ENCODE measurements at regions not wholly inside any gene's neighbourhood (a gene's known extent, or its start where the extent isn't known, plus 50 kb on each side); places are given as distances from the start of the nearest gene placed in this dataset.

- intact Hi-C loops (cut with micrococcal nuclease) = no loop called here
- ChIA-PET POLR2A (no interaction called here), RAD21 (ENCODE audit: low non-redundant PET in 1 of 2, low total read pairs in 2 of 2, uncharacterized antibody in 2 of 2, unreplicated experiment in 2 of 2) (no interaction called here), CTCF (no interaction called here)
- Histone ChIP-seq H4K20me1 (ENCODE audit: insufficient read depth) (no peaks in the 10 kb centered on the region), H3K27ac (ENCODE audit: low read depth, low read length) (no peak overlapping the region), H3K27me3 (ENCODE audit: insufficient read depth, low read length) (no peaks in the 10 kb centered on the region), H3K9ac (ENCODE audit: low read length) (no peak overlapping the region), H3K4me3 (replicated peaks in 1 of 2; ENCODE audit: low read depth in 1 of 2, low read length in 2 of 2) (no peak overlapping the region), H3K4me1 (ENCODE audit: control insufficient read depth in 1 of 2, insufficient read depth in 2 of 2, low read length in 2 of 2) (no peaks in the 10 kb centered on the region), H3K9me3 (ENCODE audit: control insufficient read depth in 1 of 2, insufficient read depth in 1 of 2, low read depth in 1 of 2, low read length in 2 of 2) (no peaks in the 10 kb centered on the region), H3K9me2 (ENCODE audit: insufficient read depth) (no peaks in the 10 kb centered on the region), H3K36me3 (ENCODE audit: control insufficient read depth in 1 of 2, insufficient read depth in 2 of 2, low read length in 2 of 2) (no peaks in the 10 kb centered on the region), H3K4me2 (ENCODE audit: low read length) (no peak overlapping the region), H2AFZ (ENCODE audit: low read depth, low read length, poor library complexity, severe bottlenecking) (no peak overlapping the region), H3K79me2 (ENCODE audit: insufficient read depth, low read length) (no peaks in the 10 kb centered on the region)
- DNase-seq (ENCODE audit: low read depth, low spot score) (no peak), ATAC-seq (no peak)
- no TSS peak for BruUV-seq (replicated peaks)
- TF ChIP-seq TCF7L2 (IDR thresholded peaks at IDR 0.05; ENCODE audit: borderline replicate concordance, extremely low read depth, insufficient read depth, insufficient read length) (no peak), POLR2A (IDR thresholded peaks at IDR 0.05; ENCODE audit: borderline replicate concordance, extremely low read depth, insufficient read depth, insufficient read length) (no peak), CTCF (IDR thresholded peaks at IDR 0.05 in 2 of 3, conservative IDR thresholded peaks at IDR 0.05 in 1 of 3; ENCODE audit: borderline replicate concordance in 1 of 3, insufficient read depth in 1 of 3, low read depth in 2 of 3, low read length in 2 of 3) (no peak), ELF1 (IDR thresholded peaks at IDR 0.05; ENCODE audit: borderline replicate concordance, low read depth) (no peak), EGR1 (IDR thresholded peaks at IDR 0.05; ENCODE audit: low read depth) (no peak), YY1 (IDR thresholded peaks at IDR 0.05; ENCODE audit: extremely low read depth, insufficient replicate concordance, low read depth, low read length) (no peak), MAX (IDR thresholded peaks at IDR 0.05) (no peak), ZBTB33 (IDR thresholded peaks at IDR 0.05; ENCODE audit: extremely low read depth, insufficient replicate concordance, low read length) (no peak), EZH2phosphoT487 (IDR thresholded peaks at IDR 0.05; ENCODE audit: borderline replicate concordance) (no peak), SIN3A (IDR thresholded peaks at IDR 0.05; ENCODE audit: low read depth) (no peak), SRF (IDR thresholded peaks at IDR 0.05; ENCODE audit: low read depth) (no peak)
Measured at GRCh38 chr15:45810201-45810600, 175.4 kb downstream of the SQOR start.

Data from HCT116 (cell line).